CD4-positive, alpha-beta T cell (primary cell): ENCODE measurements at regions not wholly inside any gene's neighbourhood (a gene's known extent, or its start where the extent isn't known, plus 50 kb on each side); places are given as distances from the start of the nearest gene placed in this dataset.

Experiments used
- ATAC-seq: fragments of 200-7000 bp; cut with Tn5 transposase; one replicate; pipeline ENCODE4 v1.10.0; 2022; ENCODE audit warnings: mild to moderate bottlenecking; ENCODE audit not compliant: poor library complexity
- CTCF ChIA-PET: fragments of 350-600 bp; sonication (Branson Sonifier 250); formaldehyde crosslinking; loops from one replicate; lab custom pipeline; 2021; ENCODE audit warnings: antibody characterized with exemption, inconsistent platforms; lab: Charles Lee
- POLR2A ChIA-PET: fragments of 350-600 bp; sonication (Branson Sonifier 250); formaldehyde crosslinking; loops from one replicate; lab custom pipeline; 2021; ENCODE audit warnings: antibody characterized with exemption, inconsistent platforms; lab: Charles Lee
- DNase-seq, 14 experiments: peaks; one replicate each; pipeline ENCODE4 v3.0.0-alpha.2; 2013 to 2020; ENCODE audit warnings: mixed read lengths in 2 of 14
- H3K27ac ChIP-seq, 2 donors: one replicate each; pipeline versions ENCODE4 v1.5.1 to v1.7.0; 2013; ENCODE audit warnings: low read length in 2 of 2, low read depth in 1 of 2, mild to moderate bottlenecking in 1 of 2
- H3K27me3 ChIP-seq, 2 experiments: 1 replicate in 1 of 2; 2 replicates in 1 of 2; pipeline versions ENCODE4 v1.6.1 to v1.7.0; 2013; ENCODE audit warnings: low read length in 2 of 2, control low read depth in 1 of 2, mild to moderate bottlenecking in 1 of 2, moderate library complexity in 1 of 2; ENCODE audit not compliant: insufficient read depth in 2 of 2, control insufficient read depth in 1 of 2
- H3K36me3 ChIP-seq: one replicate; pipeline ENCODE4 v1.6.1; 2013; ENCODE audit warnings: low read length, control low read depth; ENCODE audit not compliant: insufficient read depth
- H3K4me1 ChIP-seq: one replicate; pipeline ENCODE4 v1.6.1; 2013; ENCODE audit warnings: low read length, control low read depth; ENCODE audit not compliant: insufficient read depth
- H3K4me3 ChIP-seq: one replicate; pipeline ENCODE4 v1.5.1; 2013; ENCODE audit warnings: mild to moderate bottlenecking, low read length, moderate library complexity
- H3K9me3 ChIP-seq, 2 experiments: 1 replicate in 1 of 2; 2 replicates in 1 of 2; pipeline versions ENCODE4 v1.6.1 to v1.7.0; 2013; ENCODE audit warnings: low read length in 2 of 2, mild to moderate bottlenecking in 2 of 2, control low read depth in 1 of 2, moderate library complexity in 1 of 2; ENCODE audit not compliant: control insufficient read depth in 1 of 2, insufficient read depth in 1 of 2
- H3K27ac Mint-ChIP-seq: one replicate; pipeline ENCODE4 v1.8.0; 2020; ENCODE audit warnings: mixed read lengths
- H3K27me3 Mint-ChIP-seq: one replicate; pipeline ENCODE4 v1.8.0; 2021; ENCODE audit warnings: mixed read lengths
- H3K36me3 Mint-ChIP-seq: one replicate; pipeline ENCODE4 v1.8.0; 2021; ENCODE audit warnings: low read depth, mixed read lengths
- H3K4me1 Mint-ChIP-seq: one replicate; pipeline ENCODE4 v1.8.0; 2021; ENCODE audit warnings: low read depth, mixed read lengths
- H3K4me3 Mint-ChIP-seq: one replicate; pipeline ENCODE4 v1.8.0; 2020; ENCODE audit warnings: mild to moderate bottlenecking, mixed read lengths
- H3K9me3 Mint-ChIP-seq: one replicate; pipeline ENCODE4 v1.8.0; 2020; ENCODE audit warnings: mixed read lengths
- intact Hi-C, 2 experiments: fragments of 100-400 bp; cut with DNase I in 1 of 2; cut with micrococcal nuclease in 1 of 2; formaldehyde crosslinking; loops; one replicate each; pipeline versions ENCODE4 v1.15.1 to v1.9.0; 2023 to 2025; cut with DNase I, micrococcal nuclease
- TF ChIP-seq, protein P1 (sequence below): fragments of 200-600 bp; IDR thresholded peaks from one replicate; pipeline ENCODE4 v1.8.0; 2022; ENCODE audit warnings: antibody characterized with exemption, mild to moderate bottlenecking

DNA sequence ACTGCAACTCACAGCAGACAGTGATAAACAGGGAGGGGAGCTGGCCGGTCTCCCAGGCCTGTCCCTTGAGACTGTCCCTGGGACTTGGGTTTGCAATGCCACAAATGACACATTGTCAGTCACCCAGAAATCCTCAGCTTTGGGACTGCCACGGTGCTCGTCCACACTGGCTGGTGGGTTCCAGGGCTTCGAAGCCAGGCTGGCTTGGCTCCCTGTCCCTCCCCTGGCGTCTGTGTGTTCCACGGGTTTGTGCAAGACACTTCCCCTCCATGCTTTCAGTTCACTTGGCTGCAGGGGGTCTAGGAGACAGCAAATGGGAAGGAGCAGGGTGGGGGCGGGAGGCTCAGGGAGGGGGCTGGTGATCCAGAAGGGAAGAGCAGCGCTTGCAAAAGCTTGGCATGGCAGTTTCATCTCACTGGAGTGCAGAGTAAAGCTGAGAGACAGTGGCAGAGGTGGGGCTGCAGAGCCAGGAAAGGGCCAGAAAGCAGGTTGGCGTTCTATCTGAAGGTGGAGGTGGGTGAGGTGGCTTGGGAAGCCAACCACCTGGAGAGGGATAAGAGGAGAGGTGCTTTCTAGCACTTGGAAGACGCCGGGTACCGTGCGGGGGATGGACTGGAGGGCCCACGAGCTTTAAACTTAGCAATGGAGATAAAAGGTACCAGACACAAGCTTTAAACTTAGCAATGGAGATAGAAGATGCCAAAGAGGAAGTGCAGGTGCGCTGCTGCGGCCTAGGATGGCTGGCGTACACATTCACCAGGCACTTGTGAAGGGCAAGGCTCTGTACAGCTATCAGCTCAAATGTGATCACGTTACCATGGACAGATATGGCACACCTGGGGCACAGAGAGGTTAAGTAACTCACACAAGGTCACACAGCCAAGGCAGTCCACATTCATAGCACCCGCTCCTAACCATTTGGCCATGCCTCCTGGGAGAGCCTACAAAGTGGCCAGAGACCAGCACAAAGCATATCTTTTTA, 86.4 kb upstream of the SHISAL1 start:
- TF ChIP-seq, protein P1, sequence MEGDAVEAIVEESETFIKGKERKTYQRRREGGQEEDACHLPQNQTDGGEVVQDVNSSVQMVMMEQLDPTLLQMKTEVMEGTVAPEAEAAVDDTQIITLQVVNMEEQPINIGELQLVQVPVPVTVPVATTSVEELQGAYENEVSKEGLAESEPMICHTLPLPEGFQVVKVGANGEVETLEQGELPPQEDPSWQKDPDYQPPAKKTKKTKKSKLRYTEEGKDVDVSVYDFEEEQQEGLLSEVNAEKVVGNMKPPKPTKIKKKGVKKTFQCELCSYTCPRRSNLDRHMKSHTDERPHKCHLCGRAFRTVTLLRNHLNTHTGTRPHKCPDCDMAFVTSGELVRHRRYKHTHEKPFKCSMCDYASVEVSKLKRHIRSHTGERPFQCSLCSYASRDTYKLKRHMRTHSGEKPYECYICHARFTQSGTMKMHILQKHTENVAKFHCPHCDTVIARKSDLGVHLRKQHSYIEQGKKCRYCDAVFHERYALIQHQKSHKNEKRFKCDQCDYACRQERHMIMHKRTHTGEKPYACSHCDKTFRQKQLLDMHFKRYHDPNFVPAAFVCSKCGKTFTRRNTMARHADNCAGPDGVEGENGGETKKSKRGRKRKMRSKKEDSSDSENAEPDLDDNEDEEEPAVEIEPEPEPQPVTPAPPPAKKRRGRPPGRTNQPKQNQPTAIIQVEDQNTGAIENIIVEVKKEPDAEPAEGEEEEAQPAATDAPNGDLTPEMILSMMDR: no peak
- DNase-seq (peak in 1 of 14 experiments; percentile 23), ATAC-seq (no peak)
- Histone ChIP-seq H3K9me3 (no peaks in the 10 kb centered on the region), H3K27me3 (no peaks in the 10 kb centered on the region), H3K27ac (no peak overlapping the region), H3K4me1 (no peaks in the 10 kb centered on the region), H3K36me3 (no peaks in the 10 kb centered on the region), H3K4me3 (no peak overlapping the region)
- Mint-ChIP-seq H3K36me3 (no peaks in the 10 kb centered on the region), H3K4me3 (no peak overlapping the region), H3K27me3 (no peaks in the 10 kb centered on the region), H3K9me3 (no peaks in the 10 kb centered on the region), H3K4me1 (no peaks in the 10 kb centered on the region), H3K27ac (no peak overlapping the region)
- intact Hi-C loops: no loop called here
- POLR2A ChIA-PET: no interaction called here
- CTCF ChIA-PET: no interaction called here

- Histone ChIP-seq H3K4me3 (no peak overlapping the region), H3K4me1 (no peaks in the 10 kb centered on the region), H3K27ac (no peak overlapping the region), H3K27me3 (no peaks in the 10 kb centered on the region), H3K36me3 (no peaks in the 10 kb centered on the region), H3K9me3 (no peaks in the 10 kb centered on the region)
- no peaks in the 10 kb centered on the region for H3K36me3 Mint-ChIP-seq
- DNase-seq (peak in 1 of 14 experiments; percentile 16), ATAC-seq (no peak)
- H3K27me3 Mint-ChIP-seq: no peaks in the 10 kb centered on the region
- CTCF ChIA-PET: no interaction called here
- intact Hi-C loops: no loop called here
- H3K4me1 Mint-ChIP-seq: no peaks in the 10 kb centered on the region
- TF ChIP-seq, protein P1: no peak
- H3K4me3 Mint-ChIP-seq: no peak overlapping the region
- H3K27ac Mint-ChIP-seq: no peak overlapping the region
- POLR2A ChIA-PET: no interaction called here
- H3K9me3 Mint-ChIP-seq: no peaks in the 10 kb centered on the region
Observed at GRCh38 chr22:44396727-44397722, 84.3 kb upstream of the SHISAL1 start.

- Histone ChIP-seq H3K27ac (no peak overlapping the region), H3K36me3 (no peaks in the 10 kb centered on the region), H3K27me3 (no peaks in the 10 kb centered on the region), H3K4me3 (no peak overlapping the region), H3K9me3 (no peaks in the 10 kb centered on the region), H3K4me1 (no peaks in the 10 kb centered on the region)
- TF ChIP-seq, protein P1: no peak
- DNase-seq (peak in 1 of 14 experiments; percentile 8), ATAC-seq (no peak)
- ChIA-PET CTCF (no interaction called here), POLR2A (no interaction called here)
- Mint-ChIP-seq H3K27ac (no peak overlapping the region), H3K4me1 (no peaks in the 10 kb centered on the region), H3K27me3 (no peaks in the 10 kb centered on the region), H3K4me3 (no peak overlapping the region), H3K9me3 (no peaks in the 10 kb centered on the region), H3K36me3 (no peaks in the 10 kb centered on the region)
- intact Hi-C loops: no loop called here
Observed at GRCh38 chr22:44396021-44396726, 83.4 kb upstream of the SHISAL1 start.
